ENCODE measurements at regions not wholly inside any gene's neighbourhood (a gene's known extent, or its start where the extent isn't known, plus 50 kb on each side); places are given as distances from the start of the nearest gene placed in this dataset.

- TF ChIP-seq CTCF (IDR thresholded peaks at IDR 0.05; ENCODE audit: low read depth, low read length, missing control alignments) = no peak
- H3K4me3 ChIP-seq (replicated peaks; ENCODE audit: low read depth, low read length) = no peak overlapping the region
- DNase-seq (ENCODE audit: extremely low read depth, low read depth) = no peak
These were observed 479.3 kb upstream of the RUNX1 start for GRCh38 chr21:35528116-35529042.

GRCh38 chr21:35527358-35527757, 478.3 kb upstream of the RUNX1 start:
- no peak for TF ChIP-seq CTCF (IDR thresholded peaks at IDR 0.05; ENCODE audit: low read depth, low read length, missing control alignments)

GRCh38 chr21:35525443-35525842, 476.3 kb upstream of the RUNX1 start:
- DNase-seq (ENCODE audit: extremely low read depth, low read depth) = no peak
- TF ChIP-seq CTCF (IDR thresholded peaks at IDR 0.05; ENCODE audit: low read depth, low read length, missing control alignments) = no peak
- H3K4me3 ChIP-seq (replicated peaks; ENCODE audit: low read depth, low read length) = no peak overlapping the region

More at GRCh38 chr21:35527358-35527757, 478.3 kb upstream of the RUNX1 start:
- no peak for DNase-seq (ENCODE audit: extremely low read depth, low read depth)
- no peak overlapping the region for H3K4me3 ChIP-seq (replicated peaks; ENCODE audit: low read depth, low read length)

- TF ChIP-seq CTCF (IDR thresholded peaks at IDR 0.05; ENCODE audit: low read depth, low read length, missing control alignments) = no peak
- no peak overlapping the region for H3K4me3 ChIP-seq (replicated peaks; ENCODE audit: low read depth, low read length)
- DNase-seq (ENCODE audit: extremely low read depth, low read depth) = no peak
These were observed 472.9 kb upstream of the RUNX1 start for GRCh38 chr21:35521852-35522505.

GRCh38 chr21:35521293-35521692, 472.2 kb upstream of the RUNX1 start:
- H3K4me3 ChIP-seq (replicated peaks; ENCODE audit: low read depth, low read length) = no peak overlapping the region
- DNase-seq (ENCODE audit: extremely low read depth, low read depth) = no peak
- no peak for TF ChIP-seq CTCF (IDR thresholded peaks at IDR 0.05; ENCODE audit: low read depth, low read length, missing control alignments)

GRCh38 chr21:35520856-35521255, 471.8 kb upstream of the RUNX1 start:
- H3K4me3 ChIP-seq (replicated peaks; ENCODE audit: low read depth, low read length) = no peak overlapping the region
- no peak for DNase-seq (ENCODE audit: extremely low read depth, low read depth)
- no peak for TF ChIP-seq CTCF (IDR thresholded peaks at IDR 0.05; ENCODE audit: low read depth, low read length, missing control alignments)

All from HFF-Myc (cell line).